ENCODE measurements at regions not wholly inside any gene's neighbourhood (a gene's known extent, or its start where the extent isn't known, plus 50 kb on each side); places are given as distances from the start of the nearest gene placed in this dataset.

- TF ChIP-seq CTCF (IDR thresholded peaks at IDR 0.05) (no peak), POLR2A (IDR thresholded peaks at IDR 0.05) (no peak)
Measured at GRCh38 chr17:65323049-65323448, 185.9 kb downstream of the RGS9 start.
